ELF-1 (cell line): ENCODE measurements at regions not wholly inside any gene's neighbourhood (a gene's known extent, or its start where the extent isn't known, plus 50 kb on each side); places are given as distances from the start of the nearest gene placed in this dataset.

ENCODE experiments used
- DNase-seq: peaks from one replicate; pipeline ENCODE4 v3.0.0-alpha.2; 2016; ENCODE audit warnings: low read depth, low spot score

GRCh38 chr17:15112846-15113617 lies 152.1 kb downstream of the PMP22 start:
- peak; percentile 19 for DNase-seq

DNA sequence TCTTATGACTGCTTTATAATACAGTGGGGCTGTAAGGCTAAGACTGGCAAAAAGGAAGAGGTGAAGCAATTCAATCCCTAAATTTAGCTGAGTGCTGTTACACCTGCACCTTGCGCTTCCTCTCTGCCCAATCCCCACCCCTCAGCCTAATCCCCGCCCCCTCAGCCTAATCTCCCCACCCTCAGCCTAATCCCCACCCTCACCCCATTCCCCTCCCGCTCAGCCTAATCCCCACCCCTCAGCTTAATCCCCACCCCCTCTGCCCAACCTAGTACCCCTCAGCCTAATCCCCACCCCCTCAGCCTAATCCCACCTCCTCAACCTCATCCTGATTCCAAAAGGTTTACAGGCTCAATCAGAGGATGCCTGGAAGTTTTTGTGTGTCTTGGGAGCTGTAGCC lies 155.5 kb downstream of the PMP22 start:
- DNase-seq, result no peak

DNA sequence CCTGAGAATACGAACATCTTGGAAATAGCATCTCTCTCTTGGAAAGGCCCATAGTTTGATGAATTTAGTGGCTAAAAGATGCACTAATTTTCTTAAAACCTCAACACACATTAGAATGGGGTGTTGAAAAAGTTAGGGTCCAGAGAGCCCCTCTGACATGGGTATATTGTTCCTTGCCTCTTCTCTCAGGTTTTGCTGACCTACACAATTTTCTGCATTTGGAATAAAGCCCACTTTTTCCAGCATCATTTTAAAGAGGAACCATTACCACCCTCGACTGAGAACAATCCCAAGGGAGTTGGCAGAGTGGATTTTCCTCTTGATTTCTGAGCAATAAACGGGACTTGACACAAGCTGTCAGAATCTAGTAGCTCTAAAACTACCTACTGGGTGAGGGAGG lies 156.1 kb downstream of the PMP22 start:
- DNase-seq, result no peak

DNA sequence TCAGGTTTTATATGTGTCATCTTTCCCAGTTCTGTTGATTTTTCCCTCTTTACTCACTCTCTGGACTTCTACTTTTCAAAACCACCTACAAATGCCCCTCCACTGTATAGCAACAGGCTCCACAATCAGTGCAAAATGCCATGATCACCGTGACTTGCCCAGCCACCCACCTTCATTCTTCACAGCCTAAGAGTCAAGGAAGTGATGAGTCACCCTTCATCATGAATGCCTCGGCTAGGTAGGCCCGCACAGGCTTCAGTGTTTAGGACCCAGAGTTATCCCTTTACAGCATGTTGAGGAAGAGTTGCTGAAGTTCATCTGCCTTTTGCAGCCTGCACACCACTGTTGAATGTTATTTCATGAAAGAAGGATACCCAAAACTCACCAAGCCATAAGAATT lies 158.6 kb downstream of the PMP22 start:
- peak; percentile 14 for DNase-seq

- DNase-seq, result no peak
Observed at GRCh38 chr17:15103785-15104184, 161.3 kb downstream of the PMP22 start.

GRCh38 chr17:15101175-15101574 lies 164.0 kb downstream of the PMP22 start:
- no peak for DNase-seq

DNA sequence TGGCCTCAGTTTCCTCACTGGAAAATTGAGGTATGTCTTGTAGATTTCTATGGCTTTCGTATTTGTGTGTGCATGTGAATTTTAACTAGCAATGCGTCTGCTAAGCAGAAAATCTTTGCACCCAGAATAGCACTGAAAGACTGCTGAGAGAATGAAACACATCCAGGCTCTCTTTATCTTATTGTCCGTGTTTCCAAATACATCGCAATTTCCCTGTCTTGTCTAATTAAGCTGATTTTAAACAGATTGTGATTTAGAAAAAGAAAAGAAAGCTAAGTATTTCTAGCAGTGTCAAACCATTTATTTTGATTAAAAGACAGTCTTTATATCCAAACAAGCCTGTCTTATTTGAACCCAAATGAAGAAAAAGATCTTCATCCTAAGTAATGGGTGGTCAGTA lies 168.6 kb downstream of the PMP22 start:
- DNase-seq, result no peak

DNA sequence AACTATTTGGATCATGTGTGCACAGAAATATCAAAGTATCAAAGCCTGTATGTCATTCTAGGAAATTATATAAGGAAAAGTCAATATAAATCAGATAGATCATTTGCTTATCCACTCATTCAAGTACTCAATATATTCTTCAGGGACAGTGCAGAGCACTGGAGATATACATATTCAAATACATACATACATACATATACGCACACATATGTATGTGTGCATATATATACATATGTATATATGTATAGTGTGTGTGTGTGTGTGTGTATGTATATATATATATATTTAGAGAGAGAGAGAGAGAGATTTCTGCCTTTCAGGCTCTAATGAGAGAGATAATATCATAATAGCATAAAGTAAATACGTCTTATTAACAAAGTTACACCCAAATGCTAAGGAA lies 169.2 kb downstream of the PMP22 start:
- no peak for DNase-seq

- no peak for DNase-seq
Observed at GRCh38 chr17:15092762-15093161, 172.4 kb downstream of the PMP22 start.

DNA sequence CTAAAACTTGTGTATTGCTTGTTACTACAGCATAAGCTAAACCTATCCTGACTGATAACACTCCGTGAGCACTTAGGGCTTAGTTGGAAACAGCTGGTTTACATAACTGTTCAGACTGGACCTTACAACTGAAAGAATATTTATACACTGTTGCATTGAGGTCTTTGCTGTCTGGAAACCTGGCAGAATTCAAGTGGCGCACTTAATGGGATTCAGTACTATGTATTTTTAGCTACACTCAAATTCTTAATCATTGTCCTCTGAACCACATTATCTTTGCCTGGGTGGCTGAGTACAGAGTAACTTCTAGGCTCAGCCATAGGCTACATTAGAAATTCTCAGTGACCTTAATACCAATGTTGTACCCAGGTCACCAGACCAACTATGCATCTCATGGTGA lies 172.9 kb downstream of the PMP22 start:
- DNase-seq, result no peak

DNA sequence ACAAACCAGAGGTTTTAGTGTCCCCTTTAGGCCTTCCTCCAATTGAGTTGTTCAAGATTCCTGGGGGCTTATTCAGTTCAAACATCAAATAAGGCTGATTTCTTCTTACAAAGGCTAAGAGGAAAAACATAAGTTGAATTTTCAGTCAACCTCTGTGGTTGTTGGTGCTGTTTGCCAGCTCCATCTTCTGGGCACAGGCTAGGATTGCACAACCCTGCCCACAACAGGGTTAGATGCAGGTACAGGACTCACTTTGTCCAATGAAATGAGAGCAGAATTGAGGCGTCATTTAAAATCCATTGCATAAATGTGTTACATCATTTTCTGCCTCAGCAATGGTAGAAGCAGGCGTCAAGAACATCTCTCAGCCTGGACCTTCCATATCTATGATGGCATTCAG lies 173.3 kb downstream of the PMP22 start:
- DNase-seq, result no peak

DNA sequence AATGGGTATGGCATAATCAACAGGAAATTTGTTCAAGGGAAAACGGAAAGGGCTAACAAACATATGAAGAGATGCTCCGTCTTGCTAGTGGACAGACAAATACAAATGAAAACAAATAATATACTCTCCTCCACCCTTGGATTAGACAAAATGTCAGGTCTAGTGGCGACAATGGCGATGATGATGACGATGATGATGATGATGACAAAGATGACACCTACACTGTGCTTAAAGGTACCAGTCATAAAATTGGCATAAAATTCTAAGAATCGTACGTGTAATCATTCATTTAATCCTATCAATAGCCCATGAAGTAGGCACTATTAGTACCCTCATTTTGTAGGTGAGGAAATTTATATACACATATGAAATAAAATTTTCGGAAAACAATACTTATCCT lies 174.6 kb downstream of the PMP22 start:
- DNase-seq, result no peak

GRCh38 chr17:15087946-15088345 lies 177.2 kb downstream of the PMP22 start:
- no peak for DNase-seq

GRCh38 chr17:15086776-15087295 lies 178.3 kb downstream of the PMP22 start:
- DNase-seq, result no peak

- no peak for DNase-seq
Observed at GRCh38 chr17:15085890-15086677, 179.0 kb downstream of the PMP22 start.

- no peak for DNase-seq
Observed at GRCh38 chr17:15083225-15083624, 181.9 kb downstream of the PMP22 start.

GRCh38 chr17:15081008-15081407 lies 184.1 kb downstream of the PMP22 start:
- DNase-seq, result no peak

DNA sequence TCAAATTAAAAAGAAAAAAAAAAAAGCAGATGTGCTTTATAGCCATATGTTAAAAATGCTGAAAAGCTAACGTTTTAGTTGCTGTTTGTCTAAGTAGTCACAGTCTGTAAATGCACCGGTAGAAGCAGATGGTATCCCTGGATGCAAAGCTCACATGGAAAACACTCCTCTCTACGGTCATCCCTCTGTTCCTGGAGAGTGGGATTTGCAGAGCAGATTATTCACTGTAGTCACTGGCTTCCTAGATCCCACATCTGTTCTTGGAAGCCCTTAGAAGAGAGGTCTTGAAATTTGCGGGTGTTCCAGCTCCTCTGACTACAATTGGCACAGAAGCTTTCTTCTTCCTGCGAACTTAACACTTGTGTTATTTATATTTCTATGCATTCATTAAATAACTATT lies 186.6 kb downstream of the PMP22 start:
- no peak for DNase-seq

GRCh38 chr17:15076991-15077663 lies 188.0 kb downstream of the PMP22 start:
- DNase-seq, result no peak

DNA sequence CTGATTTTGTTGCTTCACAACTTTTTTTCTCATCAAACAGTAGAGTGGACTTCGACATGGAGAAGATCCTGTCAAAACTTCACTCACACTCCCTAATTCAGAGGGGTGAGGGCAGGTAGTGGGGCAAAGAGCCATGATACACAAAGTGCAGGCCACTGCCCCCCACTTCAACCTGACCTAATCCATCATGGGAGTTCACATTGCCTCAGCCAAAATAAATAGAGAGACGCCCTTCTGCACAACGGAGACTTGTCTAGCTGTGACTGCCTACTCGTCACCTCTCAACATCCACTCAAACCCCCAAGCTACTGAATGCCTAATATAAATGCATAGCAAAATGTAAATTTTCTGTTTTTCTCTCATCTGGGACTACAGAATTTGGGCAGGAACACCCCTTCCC lies 213.2 kb downstream of the PMP22 start:
- no peak for DNase-seq

GRCh38 chr17:15049795-15050160 lies 215.3 kb downstream of the PMP22 start:
- DNase-seq, result no peak
